VCaP (cell line): ENCODE measurements at regions not wholly inside any gene's neighbourhood (a gene's known extent, or its start where the extent isn't known, plus 50 kb on each side); places are given as distances from the start of the nearest gene placed in this dataset.

Experiments used
- H3K27ac ChIP-seq: fragments of 450-650 bp; 2 replicates; pipeline ENCODE4 v1.5.1; 2017
- TF ChIP-seq, protein P1 (sequence below): fragments of 450-650 bp; conservative IDR thresholded peaks from 2 replicates; pipeline ENCODE4 v1.5.1; 2017; ENCODE audit warnings: mild to moderate bottlenecking, moderate library complexity

DNA sequence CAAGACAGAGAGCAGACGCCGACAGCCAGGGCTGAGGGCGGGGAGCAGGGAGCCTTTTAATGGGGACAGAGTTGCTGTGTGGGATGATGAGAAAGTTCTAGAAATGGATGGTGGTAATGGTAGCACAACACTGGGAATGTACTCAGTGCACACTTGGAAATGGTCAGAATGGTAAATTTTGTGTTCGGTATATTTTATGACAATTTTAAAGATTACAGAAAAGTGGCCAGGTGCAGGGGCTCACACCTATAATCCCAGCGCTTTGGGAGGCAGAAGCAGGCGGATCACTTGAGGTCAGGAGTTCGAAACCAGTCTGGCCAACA is 243.2 kb upstream of the CIBAR2 start:
- TF ChIP-seq, protein P1, sequence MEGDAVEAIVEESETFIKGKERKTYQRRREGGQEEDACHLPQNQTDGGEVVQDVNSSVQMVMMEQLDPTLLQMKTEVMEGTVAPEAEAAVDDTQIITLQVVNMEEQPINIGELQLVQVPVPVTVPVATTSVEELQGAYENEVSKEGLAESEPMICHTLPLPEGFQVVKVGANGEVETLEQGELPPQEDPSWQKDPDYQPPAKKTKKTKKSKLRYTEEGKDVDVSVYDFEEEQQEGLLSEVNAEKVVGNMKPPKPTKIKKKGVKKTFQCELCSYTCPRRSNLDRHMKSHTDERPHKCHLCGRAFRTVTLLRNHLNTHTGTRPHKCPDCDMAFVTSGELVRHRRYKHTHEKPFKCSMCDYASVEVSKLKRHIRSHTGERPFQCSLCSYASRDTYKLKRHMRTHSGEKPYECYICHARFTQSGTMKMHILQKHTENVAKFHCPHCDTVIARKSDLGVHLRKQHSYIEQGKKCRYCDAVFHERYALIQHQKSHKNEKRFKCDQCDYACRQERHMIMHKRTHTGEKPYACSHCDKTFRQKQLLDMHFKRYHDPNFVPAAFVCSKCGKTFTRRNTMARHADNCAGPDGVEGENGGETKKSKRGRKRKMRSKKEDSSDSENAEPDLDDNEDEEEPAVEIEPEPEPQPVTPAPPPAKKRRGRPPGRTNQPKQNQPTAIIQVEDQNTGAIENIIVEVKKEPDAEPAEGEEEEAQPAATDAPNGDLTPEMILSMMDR: no peak
- H3K27ac ChIP-seq: no peak overlapping the region

DNA sequence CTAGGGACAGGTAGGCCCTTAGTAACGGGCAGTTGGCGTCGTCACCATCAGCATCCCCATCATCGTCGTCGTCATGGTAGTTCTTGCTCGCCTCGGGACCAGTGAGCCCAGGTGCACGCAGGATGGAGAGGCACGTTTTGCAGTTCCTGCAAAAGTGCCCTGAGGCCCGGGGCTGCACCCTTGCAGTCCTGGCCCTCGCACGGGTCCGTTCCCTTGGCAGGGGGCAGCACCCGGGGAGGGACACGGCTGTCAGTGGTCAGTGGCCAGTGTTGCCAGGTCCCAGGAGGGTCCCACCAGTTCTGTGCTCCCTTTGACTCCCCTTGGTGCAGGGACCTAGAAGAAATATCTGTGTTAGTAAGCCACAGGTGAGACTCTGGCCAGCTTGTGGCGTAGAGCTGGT is 243.9 kb upstream of the CIBAR2 start:
- no peak overlapping the region for H3K27ac ChIP-seq
- TF ChIP-seq, protein P1: no peak

DNA sequence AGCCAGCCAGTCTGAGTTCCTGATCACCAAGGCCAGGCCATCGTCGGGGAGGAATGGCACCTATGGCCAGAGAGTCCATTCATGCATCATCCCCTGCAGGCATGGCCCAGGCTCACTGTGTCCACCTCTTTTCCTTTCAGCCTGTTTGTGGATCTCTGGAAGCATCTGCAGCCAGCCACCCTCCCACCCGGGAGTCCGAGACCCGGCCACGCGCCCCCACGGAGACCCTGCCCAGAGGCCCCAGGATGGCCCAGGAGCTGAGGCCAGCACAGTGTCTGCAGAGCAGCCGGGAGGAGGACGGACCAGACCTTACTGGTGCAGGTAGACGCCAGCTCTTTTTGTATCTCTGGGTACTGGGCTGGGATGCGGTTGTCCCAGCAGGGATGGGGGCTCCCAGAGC is 245.1 kb upstream of the CIBAR2 start:
- TF ChIP-seq, protein P1: no peak
- no peak overlapping the region for H3K27ac ChIP-seq

DNA sequence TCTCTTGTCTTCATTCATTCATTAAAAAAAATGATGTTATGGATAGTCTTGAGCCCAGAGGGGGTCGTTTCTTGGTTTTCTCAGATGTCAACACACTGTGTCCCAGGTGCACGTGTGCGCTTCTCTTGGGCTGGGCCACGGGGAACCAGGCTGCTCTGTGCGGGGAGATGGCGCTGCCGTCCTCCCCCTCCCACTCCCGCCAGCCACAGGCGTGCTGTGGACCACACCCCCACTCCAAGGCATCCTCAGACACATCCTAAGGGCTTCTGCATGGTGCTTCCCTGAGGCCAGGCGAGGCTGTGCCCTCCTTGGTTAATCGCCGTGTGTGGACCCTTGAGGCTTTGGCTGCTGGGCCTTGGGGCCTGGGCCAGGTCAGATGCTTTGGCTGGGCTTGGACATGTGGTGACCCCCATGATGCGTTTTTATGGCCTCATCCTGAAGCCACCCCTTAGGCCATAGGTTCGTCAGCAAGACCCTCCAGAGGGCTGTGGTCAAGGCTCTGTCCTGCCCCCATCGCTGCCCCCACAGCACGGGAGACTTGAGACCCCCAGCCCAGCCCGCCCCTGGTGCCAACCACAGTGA is 245.7 kb upstream of the CIBAR2 start:
- H3K27ac ChIP-seq: no peak overlapping the region
- TF ChIP-seq, protein P1: no peak

DNA sequence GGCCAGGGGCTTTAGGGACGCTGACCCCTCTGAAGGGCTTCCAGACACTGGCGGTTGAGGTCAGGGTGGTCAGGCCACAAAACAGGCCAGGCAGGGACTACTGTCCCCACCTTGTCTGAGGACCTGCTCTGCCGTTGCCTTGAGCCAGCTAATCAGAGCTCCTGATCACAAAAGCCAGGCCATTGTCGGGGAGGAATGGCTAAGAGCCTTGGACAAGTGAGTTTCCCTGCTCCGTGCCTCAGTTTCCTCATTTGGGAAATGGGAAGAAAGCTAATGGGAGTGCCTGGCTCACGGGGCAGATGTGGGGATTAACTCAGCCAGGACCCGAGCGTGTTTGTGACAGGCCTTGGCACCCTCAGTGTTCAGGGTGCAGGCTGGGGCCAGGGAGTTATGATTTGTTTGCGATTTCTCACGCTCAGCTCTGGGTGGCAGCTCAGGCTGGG is 246.5 kb upstream of the CIBAR2 start:
- TF ChIP-seq, protein P1: no peak
- H3K27ac ChIP-seq: no peak overlapping the region

DNA sequence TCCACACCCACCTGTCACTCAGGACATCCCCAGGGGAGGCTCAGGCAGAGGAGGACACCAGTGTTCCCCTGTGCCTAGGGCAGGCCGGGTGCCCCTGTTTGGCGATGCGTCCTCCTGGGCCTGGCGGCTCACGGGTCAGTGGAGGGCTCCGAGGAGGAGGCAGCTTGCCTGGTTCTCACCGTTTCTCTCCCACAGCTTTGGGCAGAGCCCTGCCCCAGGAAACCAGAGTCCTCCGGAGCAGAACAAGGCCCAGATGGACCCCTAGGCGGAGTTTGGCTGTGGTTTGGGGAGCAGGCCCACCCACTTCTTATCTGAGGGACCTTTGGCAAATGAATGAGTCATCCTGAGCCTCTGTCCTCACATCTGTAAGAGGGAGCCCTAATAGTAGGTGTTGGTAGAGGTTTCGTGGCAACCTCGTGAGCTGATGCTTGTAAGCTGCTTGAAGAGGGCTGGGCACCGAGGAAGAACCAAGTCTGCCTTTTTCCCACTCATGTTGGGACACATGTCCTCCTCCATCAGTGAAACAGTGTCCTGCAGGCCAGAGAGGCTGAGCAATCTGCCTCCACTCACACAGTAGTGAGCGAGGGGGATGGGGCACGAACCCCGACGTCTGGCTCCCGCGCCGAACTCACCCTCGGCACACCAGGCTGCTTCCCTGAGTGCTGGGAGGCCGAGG is 247.0 kb upstream of the CIBAR2 start:
- H3K27ac ChIP-seq: no peak overlapping the region
- TF ChIP-seq, protein P1: no peak

DNA sequence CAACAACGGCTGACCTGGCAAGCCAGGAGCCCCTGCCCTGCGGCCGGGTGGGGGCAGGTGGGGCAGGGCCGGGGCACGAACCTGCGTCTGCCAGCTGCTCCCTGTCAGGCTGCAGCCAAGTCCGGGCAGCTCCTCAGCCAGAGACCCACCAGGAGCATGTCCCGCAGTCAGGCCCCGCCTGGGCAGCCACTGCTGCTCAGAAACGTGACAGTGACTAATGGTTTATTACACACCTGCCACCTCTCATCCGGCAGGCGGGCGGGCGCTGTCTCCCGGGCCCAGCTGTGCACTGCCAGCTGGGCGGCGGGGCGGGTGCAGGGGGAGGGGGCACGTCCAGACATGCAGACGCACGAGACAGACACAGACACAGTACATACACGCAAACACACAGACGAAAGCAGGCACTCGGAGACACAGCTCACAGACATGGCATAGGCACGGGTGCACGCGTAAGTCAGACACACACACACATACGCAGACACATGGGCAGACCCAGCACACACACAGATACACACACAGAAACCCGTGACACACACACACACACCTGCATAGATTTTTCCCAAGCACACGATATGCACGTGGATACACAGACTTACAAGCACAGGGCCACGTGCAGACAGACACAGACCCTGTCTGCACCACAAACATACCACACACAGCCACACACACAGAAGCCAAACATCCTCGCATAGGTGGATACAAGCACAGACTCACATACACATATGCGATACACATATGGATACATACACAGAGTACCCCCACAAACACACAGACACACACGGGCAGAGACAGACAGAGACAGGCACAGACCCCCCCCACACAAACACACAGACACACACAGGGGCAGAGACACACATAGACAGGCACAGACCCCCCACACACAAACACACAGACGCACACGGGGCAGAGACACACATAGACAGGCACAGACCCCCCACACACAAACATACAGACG is 248.3 kb upstream of the CIBAR2 start:
- no peak overlapping the region for H3K27ac ChIP-seq
- TF ChIP-seq, protein P1: no peak
